H1 (cell line): ENCODE measurements at regions not wholly inside any gene's neighbourhood (a gene's known extent, or its start where the extent isn't known, plus 50 kb on each side); places are given as distances from the start of the nearest gene placed in this dataset.

Experiments
- CTCF ChIA-PET: fragments of 300-600 bp; sonication (Branson Sonifier 250); formaldehyde crosslinking; loops from one replicate; lab custom pipeline; 2021; ENCODE audit not compliant: partially characterized antibody; lab: Charles Lee
- POLR2A ChIA-PET: fragments of 300-600 bp; sonication (Branson Sonifier 250); formaldehyde crosslinking; loops from one replicate; lab custom pipeline; 2021; ENCODE audit warnings: inconsistent platforms; ENCODE audit not compliant: partially characterized antibody; lab: Charles Lee
- DNase-seq, 2 experiments: peaks; one replicate each; pipeline versions ENCODE4 v3.0.0 to v3.0.0-alpha.2; 2010 to 2022; ENCODE audit warnings: low spot score in 2 of 2, low read depth in 1 of 2, mixed read lengths in 1 of 2
- FAIRE-seq: peaks from 2 replicates; lab custom pipeline; 2011; peaks lifted over from hg19 to GRCh38; lab: Jason Lieb, UNC
- H2AFZ ChIP-seq: 2 replicates; pipeline ENCODE4 v1.8.1; 2012; ENCODE audit warnings: low read length, inconsistent platforms
- H2AK5ac ChIP-seq: 2 replicates; pipeline ENCODE4 v1.6.1; 2013; ENCODE audit warnings: low read depth, low read length
- H2BK120ac ChIP-seq: replicated peaks from 2 replicates; pipeline ENCODE3; 2013; ENCODE audit warnings: low read depth, low read length, inconsistent platforms
- H2BK12ac ChIP-seq: 2 replicates; pipeline ENCODE4 v1.6.1; 2013; ENCODE audit warnings: low read depth, low read length
- H2BK15ac ChIP-seq: 2 replicates; pipeline ENCODE4 v1.6.1; 2013; ENCODE audit warnings: low read length
- H2BK20ac ChIP-seq: 2 replicates; pipeline ENCODE4 v1.6.1; 2013; ENCODE audit warnings: low read length
- H2BK5ac ChIP-seq: 2 replicates; pipeline ENCODE4 v1.6.1; 2013; ENCODE audit warnings: low read depth, low read length
- H3K14ac ChIP-seq: 2 replicates; pipeline ENCODE4 v1.6.1; 2013; ENCODE audit warnings: inconsistent platforms; ENCODE audit not compliant: insufficient read length
- H3K18ac ChIP-seq: 2 replicates; pipeline ENCODE4 v1.6.1; 2013; ENCODE audit warnings: low read length; ENCODE audit errors: extremely low read depth
- H3K23ac ChIP-seq: 2 replicates; pipeline ENCODE4 v1.6.1; 2013; ENCODE audit warnings: inconsistent platforms; ENCODE audit not compliant: insufficient read length
- H3K23me2 ChIP-seq: 2 replicates; pipeline ENCODE4 v1.6.1; 2013; ENCODE audit warnings: low read depth, low read length
- H3K27ac ChIP-seq: 2 replicates; pipeline ENCODE4 v1.6.1; 2011; ENCODE audit warnings: low read depth, low read length, inconsistent platforms
- H3K27me3 ChIP-seq, 4 experiments: replicated peaks in 1 of 4; 1 replicate in 1 of 4; 2 replicates in 3 of 4; pipeline versions ENCODE4 v1.6.1 to v1.8.1; 2011 to 2013; ENCODE audit warnings: low read length in 3 of 4, mild to moderate bottlenecking in 3 of 4, inconsistent platforms in 2 of 4, mixed read lengths in 2 of 4, moderate library complexity in 1 of 4; ENCODE audit not compliant: control insufficient read depth in 3 of 4, insufficient read depth in 3 of 4; ENCODE audit errors: extremely low read depth in 1 of 4
- H3K36me3 ChIP-seq, 4 experiments: 2 replicates each; pipeline versions ENCODE4 v1.6.1 to v1.8.1; 2011 to 2013; ENCODE audit warnings: mild to moderate bottlenecking in 4 of 4, low read length in 3 of 4, moderate library complexity in 2 of 4, control low read depth in 1 of 4, inconsistent platforms in 1 of 4; ENCODE audit not compliant: insufficient read depth in 4 of 4, control insufficient read depth in 2 of 4
- H3K4ac ChIP-seq: replicated peaks from 2 replicates; pipeline ENCODE3; 2013; ENCODE audit warnings: low read length, low read depth, mixed read lengths, inconsistent platforms; ENCODE audit not compliant: insufficient read length
- H3K4me1 ChIP-seq, 4 experiments: replicated peaks in 1 of 4; 1 replicate in 1 of 4; 2 replicates in 3 of 4; pipeline versions ENCODE4 v1.6.1 to v1.8.1; 2011 to 2013; ENCODE audit warnings: low read length in 3 of 4, inconsistent platforms in 2 of 4, mixed read lengths in 1 of 4; ENCODE audit not compliant: insufficient read depth in 4 of 4, control insufficient read depth in 3 of 4
- H3K4me2 ChIP-seq, 2 experiments: 2 replicates each; pipeline versions ENCODE4 v1.6.1 to v1.8.1; 2011 to 2013; ENCODE audit warnings: low read depth in 2 of 2, low read length in 2 of 2, control low read depth in 1 of 2, inconsistent platforms in 1 of 2, mild to moderate bottlenecking in 1 of 2; ENCODE audit not compliant: insufficient read depth in 1 of 2
- H3K4me3 ChIP-seq, 4 experiments: fragments of 200-600, 300-600 bp in 1 of 4; sonication (generic), shearing (Covaris generic), sonication (Bioruptor Twin) in 1 of 4; 2 replicates each; pipeline versions ENCODE4 v1.5.1 to v1.8.1; 2011 to 2016; ENCODE audit warnings: low read length in 4 of 4, low read depth in 3 of 4, control low read depth in 2 of 4, inconsistent platforms in 2 of 4, mild to moderate bottlenecking in 2 of 4, mixed read lengths in 1 of 4, moderate library complexity in 1 of 4; ENCODE audit not compliant: insufficient read depth in 2 of 4; ENCODE audit errors: extremely low read depth in 1 of 4
- H3K56ac ChIP-seq: replicated peaks from 2 replicates; pipeline ENCODE3; 2013; ENCODE audit warnings: low read depth, mild to moderate bottlenecking, mixed read lengths, low read length, inconsistent platforms; ENCODE audit not compliant: insufficient read length
- H3K79me1 ChIP-seq: 2 replicates; pipeline ENCODE4 v1.6.1; 2013; ENCODE audit warnings: low read depth, low read length, control low read depth
- H3K79me2 ChIP-seq, 2 experiments: 2 replicates each; pipeline versions ENCODE4 v1.6.1 to v1.8.1; 2012 to 2013; ENCODE audit warnings: low read length in 2 of 2, mild to moderate bottlenecking in 2 of 2, inconsistent platforms in 1 of 2; ENCODE audit not compliant: insufficient read depth in 2 of 2, control insufficient read depth in 1 of 2
- H3K9ac ChIP-seq, 4 experiments: replicated peaks in 1 of 4; 1 replicate in 1 of 4; 2 replicates in 3 of 4; pipeline versions ENCODE4 v1.6.1 to v1.8.1; 2011 to 2013; ENCODE audit warnings: low read depth in 3 of 4, low read length in 3 of 4, control low read depth in 2 of 4, mild to moderate bottlenecking in 2 of 4, moderate library complexity in 2 of 4, inconsistent platforms in 1 of 4; ENCODE audit errors: extremely low read depth in 1 of 4
- H3K9me3 ChIP-seq, 2 experiments: 2 replicates each; pipeline versions ENCODE4 v1.6.1 to v1.8.1; 2012 to 2013; ENCODE audit warnings: mild to moderate bottlenecking in 2 of 2, moderate library complexity in 2 of 2, control low read depth in 1 of 2, inconsistent platforms in 1 of 2, low read depth in 1 of 2, low read length in 1 of 2, mixed read lengths in 1 of 2; ENCODE audit not compliant: insufficient read depth in 2 of 2
- H4K20me1 ChIP-seq, 2 experiments: replicated peaks in 1 of 2; 2 replicates each; pipeline versions ENCODE3 to v1.8.1; 2011 to 2013; ENCODE audit warnings: inconsistent platforms in 2 of 2, low read length in 2 of 2, mild to moderate bottlenecking in 1 of 2; ENCODE audit not compliant: insufficient read depth in 2 of 2, control insufficient read depth in 1 of 2
- H4K5ac ChIP-seq: 2 replicates; pipeline ENCODE4 v1.6.1; 2013; ENCODE audit warnings: low read length, low read depth, mixed read lengths, inconsistent platforms; ENCODE audit not compliant: insufficient read length
- H4K8ac ChIP-seq: 2 replicates; pipeline ENCODE4 v1.8.0; 2013; ENCODE audit warnings: mild to moderate bottlenecking, moderate library complexity, low read length, inconsistent platforms; ENCODE audit not compliant: insufficient read depth; ENCODE audit errors: extremely low read depth
- H4K91ac ChIP-seq: replicated peaks from 2 replicates; pipeline ENCODE3; 2013; ENCODE audit warnings: low read length, mixed read lengths, inconsistent platforms; ENCODE audit not compliant: insufficient read length
- CEBPB ChIP-seq: IDR thresholded peaks from 2 replicates; pipeline ENCODE4 v1.6.1; 2012; ENCODE audit warnings: low read depth, low read length
- EP300 ChIP-seq, 2 experiments: IDR thresholded peaks; 1 replicate in 1 of 2; 2 replicates in 1 of 2; pipeline ENCODE4 v1.6.1; 2011 to 2012; ENCODE audit warnings: low read depth in 2 of 2, low read length in 2 of 2, mild to moderate bottlenecking in 2 of 2, borderline replicate concordance in 1 of 2, inconsistent platforms in 1 of 2, moderate library complexity in 1 of 2
- GTF2F1 ChIP-seq: IDR thresholded peaks from 2 replicates; pipeline ENCODE4 v1.6.1; 2012; ENCODE audit warnings: low read depth, low read length, improper control_type of control experiment, borderline replicate concordance
- KDM4A ChIP-seq: IDR thresholded peaks from one replicate; pipeline ENCODE4 v1.7.1; 2012; ENCODE audit warnings: low read depth, mild to moderate bottlenecking, moderate library complexity, low read length, inconsistent platforms; ENCODE audit not compliant: severe bottlenecking
- MAX ChIP-seq: IDR thresholded peaks from 2 replicates; pipeline ENCODE4 v1.6.1; 2012; ENCODE audit warnings: inconsistent platforms
- RAD21 ChIP-seq, 2 experiments: IDR thresholded peaks in 1 of 2; conservative IDR thresholded peaks in 1 of 2; 2 replicates each; pipeline ENCODE4 v1.6.1; 2011; ENCODE audit warnings: low read depth in 2 of 2, low read length in 2 of 2, improper control_type of control experiment in 1 of 2, inconsistent platforms in 1 of 2, mild to moderate bottlenecking in 1 of 2, moderate library complexity in 1 of 2
- RXRA ChIP-seq: IDR thresholded peaks from 2 replicates; pipeline ENCODE4 v1.6.1; 2011; ENCODE audit warnings: low read depth, mild to moderate bottlenecking, low read length, moderate library complexity; ENCODE audit not compliant: insufficient read depth
- SP4 ChIP-seq: IDR thresholded peaks from 2 replicates; pipeline ENCODE4 v1.6.1; 2012; ENCODE audit warnings: low read length, inconsistent platforms
- TCF12 ChIP-seq: IDR thresholded peaks from 2 replicates; pipeline ENCODE4 v1.6.1; 2011; ENCODE audit warnings: low read depth, mild to moderate bottlenecking, low read length
- TEAD4 ChIP-seq: IDR thresholded peaks from 2 replicates; pipeline ENCODE4 v1.6.1; 2012; ENCODE audit warnings: low read depth, low read length, inconsistent platforms, mixed read lengths
- WGBS, 2 experiments: shearing (Covaris generic) in 1 of 2; methylation state at CpG; one replicate each; pipeline versions ENCODE4 v1.1.6 to v1.1.7; 2013 to 2015; ENCODE audit warnings: low lambda C conversion rate in 2 of 2, mixed read lengths in 2 of 2, inconsistent platforms in 1 of 2, low coverage in 1 of 2, missing lambda C conversion rate in 1 of 2; ENCODE audit not compliant: insufficient replicate concordance in 2 of 2, insufficient coverage in 1 of 2, insufficient read length in 1 of 2; ENCODE audit errors: extremely low coverage in 1 of 2, missing lambda C conversion rate in 1 of 2; 5-methylcytosine and 5-hydroxymethylcytosine counted together

- H3K56ac ChIP-seq: no peak overlapping the region
- ChIA-PET CTCF (interaction anchor here (0.6 to 2.2 kb wide), 4 partner anchors 8 to 803 kb away, joined by 3 to 5 read pairs (median 3); no protein-coding TSS in a partner anchor), POLR2A (interaction anchor here (1.3 kb wide), 1 partner anchor 22 kb away, joined by 3 read pairs; no protein-coding TSS in a partner anchor)
- no peak overlapping the region for H2AK5ac ChIP-seq
- H3K27me3 ChIP-seq: no peaks in the 10 kb centered on the region; a peak in 2 of 7 replicates
- no peaks in the 10 kb centered on the region for H3K79me1 ChIP-seq
- 0 out of 4 replicates have a peak overlapping the region, but pooled peaks of 1 of the 2 experiments have one; percentile 9 for H3K4me2 ChIP-seq
- H3K4ac ChIP-seq: no peak overlapping the region
- no peak for FAIRE-seq
- no peak overlapping the region; the same call in 1 of the 2 replicates for H3K18ac ChIP-seq
- no peak overlapping the region for H3K4me3 ChIP-seq
- H2BK5ac ChIP-seq: no peak overlapping the region
- H3K27ac ChIP-seq: no peak overlapping the region
- H2BK120ac ChIP-seq: no peak overlapping the region
- peaks cover 2 to 12% (median 7%) of the 10 kb centered on the region in 4 experiments; a peak in 6 of 7 replicates for H3K4me1 ChIP-seq
- H2BK20ac ChIP-seq: no peak overlapping the region
- no peaks in the 10 kb centered on the region for H3K9me3 ChIP-seq
- H3K79me2 ChIP-seq: no peaks in the 10 kb centered on the region
- 69% methylated on average over 5 of the region's 5 CpGs; no CpG with 5 or more reads in 1 of the 2 experiments for WGBS, 2 experiments
- no peaks in the 10 kb centered on the region for H4K20me1 ChIP-seq
- no peak overlapping the region; the same call in 1 of the 2 replicates for H2AFZ ChIP-seq
- no peak overlapping the region for H2BK15ac ChIP-seq
- no peak overlapping the region for H3K9ac ChIP-seq
- DNase-seq: no peak
- H4K91ac ChIP-seq: no peak overlapping the region
- no peak overlapping the region for H3K14ac ChIP-seq
- H3K36me3 ChIP-seq: no peaks in the 10 kb centered on the region
- H4K5ac ChIP-seq: no peak overlapping the region
- no peaks in the 10 kb centered on the region for H3K23me2 ChIP-seq
- H2BK12ac ChIP-seq: peak overlapping the region; percentile 20; the same call in 1 of the 2 replicates
- peak overlapping the region; percentile 68; the same call in 1 of the 2 replicates for H4K8ac ChIP-seq
- TF ChIP-seq KDM4A: no peak
- no peak for TF ChIP-seq CEBPB
- no peak for TF ChIP-seq GTF2F1
- TF ChIP-seq EP300 (IDR thresholded peaks at IDR 0.05; ENCODE audit: borderline replicate concordance in 1 of 2, low read depth in 2 of 2, low read length in 2 of 2): no peak
- no peak for TF ChIP-seq TEAD4
- TF ChIP-seq SP4: no peak
- no peak for TF ChIP-seq TCF12
- no peak for TF ChIP-seq RXRA
- no peak for TF ChIP-seq RAD21 (IDR thresholded peaks at IDR 0.05 in 1 of 2, conservative IDR thresholded peaks at IDR 0.05 in 1 of 2; ENCODE audit: low read depth in 2 of 2, low read length in 2 of 2)
- TF ChIP-seq MAX: no peak
- TF ChIP-seq, all 59 proteins: peak for 0
- no peak overlapping the region for H3K23ac ChIP-seq
Observed at GRCh38 chr20:48480216-48480772, 347.5 kb downstream of the PREX1 start.
